IMR-90 (cell line): ENCODE measurements at regions not wholly inside any gene's neighbourhood (a gene's known extent, or its start where the extent isn't known, plus 50 kb on each side); places are given as distances from the start of the nearest gene placed in this dataset.
A peak's percentile ranks its signal among the peaks of the same experiment; 100 is the strongest.

ENCODE experiments used
- ATAC-seq: fragments of 200-7000 bp; cut with Tn5 transposase; 2 replicates; pipeline ENCODE4 v1.9.1; 2020; ENCODE audit warnings: low read depth, mild to moderate bottlenecking, moderate library complexity
- BruUV-seq: library from RNA; stranded (reverse); fragments of 400-500 nt; replicated peaks from 2 replicates; lab custom pipeline; 2021; lab: Mats Ljungman, UMichigan
- CTCF ChIA-PET: fragments of 300-600 bp; formaldehyde crosslinking; extraction: SDS; loops from one replicate; lab custom pipeline; 2021; ENCODE audit warnings: antibody characterized with exemption; lab: Yijun Ruan, JAX
- POLR2A ChIA-PET: fragments of 300-600 bp; sonication (Branson Sonifier 250); formaldehyde crosslinking; loops from one replicate; lab custom pipeline; 2022; ENCODE audit warnings: antibody characterized with exemption; ENCODE audit not compliant: unreplicated experiment; lab: Charles Lee
- DNase-seq: peaks from one replicate; pipeline ENCODE4 v3.0.0; 2013
- H2AFZ ChIP-seq: replicated peaks from 2 replicates; pipeline ENCODE3; 2013; ENCODE audit warnings: low read length, mild to moderate bottlenecking; ENCODE audit not compliant: poor library complexity
- H2AK5ac ChIP-seq: 2 replicates; pipeline ENCODE4 v1.6.1; 2013; ENCODE audit warnings: low read depth, low read length, inconsistent platforms
- H2AK9ac ChIP-seq: replicated peaks from 2 replicates; pipeline ENCODE3; 2013; ENCODE audit warnings: mild to moderate bottlenecking, low read depth, low read length, moderate library complexity; ENCODE audit not compliant: poor library complexity
- H2BK120ac ChIP-seq: 2 replicates; pipeline ENCODE4 v1.6.1; 2013; ENCODE audit warnings: low read depth, low read length, inconsistent platforms
- H2BK15ac ChIP-seq: 3 replicates; pipeline ENCODE4 v1.6.1; 2013; ENCODE audit warnings: low read depth, low read length, inconsistent platforms
- H2BK20ac ChIP-seq: 2 replicates; pipeline ENCODE4 v1.6.1; 2013; ENCODE audit warnings: low read depth, mild to moderate bottlenecking, inconsistent platforms, low read length, moderate library complexity
- H2BK5ac ChIP-seq: 2 replicates; pipeline ENCODE4 v1.6.1; 2013; ENCODE audit warnings: mild to moderate bottlenecking, low read depth, low read length, inconsistent platforms; ENCODE audit not compliant: poor library complexity, severe bottlenecking
- H3K14ac ChIP-seq: replicated peaks from 2 replicates; pipeline ENCODE4 v1.6.1; 2013; ENCODE audit warnings: low read depth, low read length, inconsistent platforms
- H3K18ac ChIP-seq: 2 replicates; pipeline ENCODE4 v1.6.1; 2013; ENCODE audit warnings: low read depth, low read length, control low read depth
- H3K23ac ChIP-seq: 2 replicates; pipeline ENCODE4 v1.6.1; 2013; ENCODE audit warnings: low read depth, low read length, inconsistent platforms
- H3K27ac ChIP-seq: 2 replicates; pipeline ENCODE4 v1.5.1; 2013; ENCODE audit warnings: mild to moderate bottlenecking, control low read depth, low read length; ENCODE audit not compliant: insufficient read depth
- H3K27me3 ChIP-seq: 2 replicates; pipeline ENCODE4 v1.6.1; 2013; ENCODE audit warnings: low read length; ENCODE audit not compliant: control insufficient read depth, insufficient read depth
- H3K36me3 ChIP-seq: 2 replicates; pipeline ENCODE4 v1.6.1; 2013; ENCODE audit warnings: low read length, mixed read lengths; ENCODE audit not compliant: control insufficient read depth, insufficient read depth
- H3K4ac ChIP-seq: 2 replicates; pipeline ENCODE4 v1.6.1; 2013; ENCODE audit warnings: low read depth, low read length, inconsistent platforms
- H3K4me1 ChIP-seq: 2 replicates; pipeline ENCODE4 v1.6.1; 2013; ENCODE audit warnings: low read length, mixed read lengths; ENCODE audit not compliant: control insufficient read depth, insufficient read depth
- H3K4me2 ChIP-seq: 2 replicates; pipeline ENCODE4 v1.6.1; 2013; ENCODE audit warnings: low read depth, mild to moderate bottlenecking, control low read depth, low read length, moderate library complexity
- H3K4me3 ChIP-seq: 2 replicates; pipeline ENCODE4 v1.5.1; 2013; ENCODE audit warnings: low read depth, mild to moderate bottlenecking, control low read depth, low read length, moderate library complexity; ENCODE audit not compliant: insufficient read depth
- H3K56ac ChIP-seq: 2 replicates; pipeline ENCODE4 v1.6.1; 2013; ENCODE audit warnings: low read length, inconsistent platforms; ENCODE audit not compliant: insufficient read depth; ENCODE audit errors: extremely low read depth
- H3K79me1 ChIP-seq, 2 experiments: 2 replicates each; pipeline ENCODE4 v1.6.1; 2013; ENCODE audit warnings: low read length in 2 of 2, inconsistent platforms in 1 of 2, low read depth in 1 of 2
- H3K9ac ChIP-seq: 2 replicates; pipeline ENCODE4 v1.6.1; 2013; ENCODE audit warnings: low read depth, low read length, control low read depth
- H3K9me1 ChIP-seq: 2 replicates; pipeline ENCODE4 v1.6.1; 2013; ENCODE audit warnings: low read length, inconsistent platforms; ENCODE audit not compliant: insufficient read depth
- H3K9me3 ChIP-seq: 2 replicates; pipeline ENCODE4 v1.6.1; 2013; ENCODE audit warnings: low read length; ENCODE audit not compliant: control insufficient read depth, insufficient read depth
- H4K20me1 ChIP-seq: 2 replicates; pipeline ENCODE4 v1.6.1; 2013; ENCODE audit warnings: low read length, inconsistent platforms; ENCODE audit not compliant: insufficient read depth
- H4K5ac ChIP-seq: 2 replicates; pipeline ENCODE4 v1.6.1; 2013; ENCODE audit warnings: mild to moderate bottlenecking, low read depth, low read length, control low read depth
- H4K8ac ChIP-seq, 2 experiments: 2 replicates each; pipeline ENCODE4 v1.6.1; 2013; ENCODE audit warnings: low read depth in 2 of 2, low read length in 2 of 2, control low read depth in 1 of 2, inconsistent platforms in 1 of 2
- H4K91ac ChIP-seq: 2 replicates; pipeline ENCODE4 v1.6.1; 2013; ENCODE audit warnings: low read depth, low read length, inconsistent platforms; ENCODE audit not compliant: insufficient read depth
- BHLHE40 ChIP-seq: fragments of 150-350 bp; IDR thresholded peaks from 2 replicates; pipeline ENCODE4 v1.6.1; 2016; ENCODE audit warnings: mild to moderate bottlenecking, low read depth, low read length
- FOS ChIP-seq: fragments of 150-350 bp; IDR thresholded peaks from 2 replicates; pipeline ENCODE4 v1.6.1; 2016; ENCODE audit warnings: low read depth, low read length
- MAFK ChIP-seq: IDR thresholded peaks from 2 replicates; pipeline ENCODE4 v1.6.1; 2012; ENCODE audit warnings: low read depth, low read length, improper control_type of control experiment
- POLR2A ChIP-seq: IDR thresholded peaks from 2 replicates; pipeline ENCODE4 v1.6.1; 2012; ENCODE audit warnings: mild to moderate bottlenecking, low read depth, low read length
- RAD21 ChIP-seq: IDR thresholded peaks from 2 replicates; pipeline ENCODE4 v1.6.1; 2012; ENCODE audit warnings: low read length, improper control_type of control experiment
- RCOR1 ChIP-seq: IDR thresholded peaks from 2 replicates; pipeline ENCODE4 v1.6.1; 2012; ENCODE audit warnings: mild to moderate bottlenecking, low read length, improper control_type of control experiment; ENCODE audit not compliant: insufficient replicate concordance
- RFX5 ChIP-seq: IDR thresholded peaks from 2 replicates; pipeline ENCODE4 v1.8.0; 2012; ENCODE audit warnings: low read depth, mild to moderate bottlenecking, low read length, moderate library complexity
- SMC3 ChIP-seq: fragments of 150-350 bp; IDR thresholded peaks from 2 replicates; pipeline ENCODE4 v1.6.1; 2016; ENCODE audit warnings: low read depth, mild to moderate bottlenecking, antibody characterized with exemption, low read length, moderate library complexity
- WGBS, 2 experiments: methylation state at CpG; one replicate each; pipeline versions ENCODE4 v1.1.5 to v1.1.7; 2013; ENCODE audit warnings: missing lambda C conversion rate in 2 of 2; ENCODE audit not compliant: insufficient read length in 1 of 2; ENCODE audit errors: extremely low coverage in 2 of 2; 5-methylcytosine and 5-hydroxymethylcytosine counted together
- dilution Hi-C: fragments of 300-500 bp; cut with HindIII; formaldehyde crosslinking; loops from one replicate; pipeline ENCODE4 v1.14.3; 2018; ENCODE audit warnings: low sequenced_read_pairs; ENCODE audit not compliant: unreplicated experiment
- in situ Hi-C: fragments of 300-500 bp; cut with MboI; formaldehyde crosslinking; loops from 3 replicates; pipeline ENCODE4 v1.14.3; 2019; ENCODE audit warnings: low sequenced_read_pairs, inconsistent platforms, mixed read lengths
- intact Hi-C: fragments of 100-400 bp; cut with micrococcal nuclease; formaldehyde crosslinking; loops from 2 replicates; pipeline ENCODE4 v1.10.0; 2022
- TF ChIP-seq, protein P1 (sequence below): fragments of 150-350 bp; IDR thresholded peaks from 2 replicates; pipeline ENCODE4 v1.6.1; 2016; ENCODE audit warnings: low read depth, mild to moderate bottlenecking, low read length, moderate library complexity, borderline replicate concordance
- TF ChIP-seq, protein P2 (sequence below): fragments of 150-350 bp; IDR thresholded peaks from 2 replicates; pipeline ENCODE4 v1.6.1; 2017; ENCODE audit warnings: mild to moderate bottlenecking, antibody characterized with exemption, low read length, low read depth
- TF ChIP-seq, protein P3 (sequence below): conservative IDR thresholded peaks from 2 replicates; pipeline ENCODE4 v1.5.1; 2012; ENCODE audit warnings: mild to moderate bottlenecking, low read depth, low read length, improper control_type of control experiment

DNA sequence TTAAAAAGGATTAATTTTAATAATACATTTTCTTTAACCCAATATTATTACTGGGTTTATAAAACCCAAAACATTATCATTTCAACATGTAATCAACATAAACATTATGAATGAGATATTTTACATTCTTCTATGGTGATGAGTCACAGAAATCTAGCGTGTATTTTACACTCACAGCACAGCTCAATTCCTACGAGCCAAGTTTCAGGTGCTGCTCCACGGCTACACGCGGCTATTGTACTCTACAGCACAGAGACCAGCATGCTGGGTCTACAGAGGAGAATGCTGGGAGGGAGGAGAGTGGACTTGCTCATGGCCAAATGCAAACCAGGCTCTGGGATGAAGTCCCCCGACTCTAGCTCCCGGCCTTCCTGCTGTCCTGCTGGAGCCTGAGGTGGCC is 72.0 kb upstream of the LMO1 start:
- H3K23ac ChIP-seq = no peak overlapping the region
- intact Hi-C loops = no loop called here
- DNase-seq (peak; percentile 24), ATAC-seq (no peak)
- H2BK15ac ChIP-seq = no peak overlapping the region
- no peak overlapping the region for H3K27ac ChIP-seq
- no peak overlapping the region for H4K8ac ChIP-seq
- no peaks in the 10 kb centered on the region for H3K9me1 ChIP-seq
- no peak overlapping the region for H3K14ac ChIP-seq
- H3K56ac ChIP-seq = no peak overlapping the region
- H3K9me3 ChIP-seq = no peaks in the 10 kb centered on the region
- no peak overlapping the region for H3K4me2 ChIP-seq
- no peak overlapping the region for H3K9ac ChIP-seq
- TF ChIP-seq FOS (no peak), BHLHE40 (no peak), RFX5 (no peak), SMC3 (no peak), POLR2A (no peak), RCOR1 (no peak), RAD21 (no peak), MAFK (no peak)
- TF ChIP-seq, protein P1, sequence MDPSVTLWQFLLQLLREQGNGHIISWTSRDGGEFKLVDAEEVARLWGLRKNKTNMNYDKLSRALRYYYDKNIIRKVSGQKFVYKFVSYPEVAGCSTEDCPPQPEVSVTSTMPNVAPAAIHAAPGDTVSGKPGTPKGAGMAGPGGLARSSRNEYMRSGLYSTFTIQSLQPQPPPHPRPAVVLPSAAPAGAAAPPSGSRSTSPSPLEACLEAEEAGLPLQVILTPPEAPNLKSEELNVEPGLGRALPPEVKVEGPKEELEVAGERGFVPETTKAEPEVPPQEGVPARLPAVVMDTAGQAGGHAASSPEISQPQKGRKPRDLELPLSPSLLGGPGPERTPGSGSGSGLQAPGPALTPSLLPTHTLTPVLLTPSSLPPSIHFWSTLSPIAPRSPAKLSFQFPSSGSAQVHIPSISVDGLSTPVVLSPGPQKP = no peak
- TF ChIP-seq, protein P2, sequence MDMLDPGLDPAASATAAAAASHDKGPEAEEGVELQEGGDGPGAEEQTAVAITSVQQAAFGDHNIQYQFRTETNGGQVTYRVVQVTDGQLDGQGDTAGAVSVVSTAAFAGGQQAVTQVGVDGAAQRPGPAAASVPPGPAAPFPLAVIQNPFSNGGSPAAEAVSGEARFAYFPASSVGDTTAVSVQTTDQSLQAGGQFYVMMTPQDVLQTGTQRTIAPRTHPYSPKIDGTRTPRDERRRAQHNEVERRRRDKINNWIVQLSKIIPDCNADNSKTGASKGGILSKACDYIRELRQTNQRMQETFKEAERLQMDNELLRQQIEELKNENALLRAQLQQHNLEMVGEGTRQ = no peak
- TF ChIP-seq, protein P3, sequence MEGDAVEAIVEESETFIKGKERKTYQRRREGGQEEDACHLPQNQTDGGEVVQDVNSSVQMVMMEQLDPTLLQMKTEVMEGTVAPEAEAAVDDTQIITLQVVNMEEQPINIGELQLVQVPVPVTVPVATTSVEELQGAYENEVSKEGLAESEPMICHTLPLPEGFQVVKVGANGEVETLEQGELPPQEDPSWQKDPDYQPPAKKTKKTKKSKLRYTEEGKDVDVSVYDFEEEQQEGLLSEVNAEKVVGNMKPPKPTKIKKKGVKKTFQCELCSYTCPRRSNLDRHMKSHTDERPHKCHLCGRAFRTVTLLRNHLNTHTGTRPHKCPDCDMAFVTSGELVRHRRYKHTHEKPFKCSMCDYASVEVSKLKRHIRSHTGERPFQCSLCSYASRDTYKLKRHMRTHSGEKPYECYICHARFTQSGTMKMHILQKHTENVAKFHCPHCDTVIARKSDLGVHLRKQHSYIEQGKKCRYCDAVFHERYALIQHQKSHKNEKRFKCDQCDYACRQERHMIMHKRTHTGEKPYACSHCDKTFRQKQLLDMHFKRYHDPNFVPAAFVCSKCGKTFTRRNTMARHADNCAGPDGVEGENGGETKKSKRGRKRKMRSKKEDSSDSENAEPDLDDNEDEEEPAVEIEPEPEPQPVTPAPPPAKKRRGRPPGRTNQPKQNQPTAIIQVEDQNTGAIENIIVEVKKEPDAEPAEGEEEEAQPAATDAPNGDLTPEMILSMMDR = no peak
- no peaks in the 10 kb centered on the region for H3K79me1 ChIP-seq
- H3K18ac ChIP-seq = no peak overlapping the region
- H4K20me1 ChIP-seq = no peaks in the 10 kb centered on the region
- no peak overlapping the region for H3K4me3 ChIP-seq
- dilution Hi-C loops = no loop called here
- H2BK20ac ChIP-seq = no peak overlapping the region
- no peak overlapping the region for H2AK5ac ChIP-seq
- H2AK9ac ChIP-seq = peak overlapping the region; percentile 42
- H2BK5ac ChIP-seq = no peak overlapping the region
- 88% methylated on average over 2 of the region's 7 CpGs; no CpG with 5 or more reads in 1 of the 2 experiments for WGBS, 2 experiments
- H4K5ac ChIP-seq = no peak overlapping the region
- no peak overlapping the region for H2AFZ ChIP-seq
- BruUV-seq = no TSS peak
- H2BK120ac ChIP-seq = no peak overlapping the region
- no peak overlapping the region for H4K91ac ChIP-seq
- H3K4me1 ChIP-seq = no peaks in the 10 kb centered on the region
- no peak overlapping the region for H3K4ac ChIP-seq
- in situ Hi-C loops = loop anchor here (10.0 kb wide), 1 partner anchor 229 kb away; no protein-coding TSS in a partner anchor
- ChIA-PET POLR2A (no interaction called here), CTCF (no interaction called here)
- H3K36me3 ChIP-seq = no peaks in the 10 kb centered on the region
- peaks cover 5% of the 10 kb centered on the region; the same call in 1 of the 2 replicates for H3K27me3 ChIP-seq
